ENCODE measurements at regions not wholly inside any gene's neighbourhood (a gene's known extent, or its start where the extent isn't known, plus 50 kb on each side); places are given as distances from the start of the nearest gene placed in this dataset.

GRCh38 chr11:19530505-19530904 is 182.1 kb upstream of the NAV2 start:
- H2AK5ac ChIP-seq (ENCODE audit: low read depth, low read length) = no peak overlapping the region
- no peak overlapping the region for H3K23ac ChIP-seq (ENCODE audit: low read depth, low read length, poor library complexity)
- no peak overlapping the region for H4K8ac ChIP-seq (ENCODE audit: low read depth, low read length)
- no peak overlapping the region for H2BK12ac ChIP-seq (ENCODE audit: low read length)
- peaks cover 6 to 23% of the 10 kb centered on the region in 2 donors for H3K4me1 ChIP-seq (ENCODE audit: control insufficient read depth in 2 of 2, insufficient read depth in 1 of 2, low read depth in 1 of 2, low read length in 2 of 2)
- H3K14ac ChIP-seq (ENCODE audit: low read length) = no peak overlapping the region
- H2BK120ac ChIP-seq (ENCODE audit: low read depth, low read length) = no peak overlapping the region
- H4K91ac ChIP-seq (ENCODE audit: low read depth, low read length, poor library complexity) = no peak overlapping the region
- no peaks in the 10 kb centered on the region for H3K79me1 ChIP-seq (ENCODE audit: low read depth, low read length)
- DNase-seq (ENCODE audit: low spot score) = no peak
- no peak overlapping the region for H3K18ac ChIP-seq (ENCODE audit: low read length)
- H3K9ac ChIP-seq (ENCODE audit: low read depth, low read length, poor library complexity) = no peak overlapping the region
- H3K4me2 ChIP-seq (ENCODE audit: insufficient read depth, low read length, poor library complexity, severe bottlenecking) = no peak overlapping the region
- H3K4me3 ChIP-seq (ENCODE audit: low read length in 2 of 2) = no peak overlapping the region
- no peak overlapping the region for H3K27ac ChIP-seq (replicated peaks; ENCODE audit: low read length)
- no peaks in the 10 kb centered on the region for H3K27me3 ChIP-seq (ENCODE audit: control insufficient read depth in 3 of 3, insufficient read depth in 3 of 3, low read depth in 1 of 3, low read length in 3 of 3)
- H3K4ac ChIP-seq (ENCODE audit: low read length) = no peak overlapping the region
- H2BK5ac ChIP-seq (ENCODE audit: low read length) = no peak overlapping the region
- H3K36me3 ChIP-seq (replicated peaks in 1 of 2; ENCODE audit: control insufficient read depth in 2 of 2, insufficient read depth in 2 of 2, low read length in 2 of 2) = no peaks in the 10 kb centered on the region
- no peaks in the 10 kb centered on the region for H3K9me3 ChIP-seq (replicated peaks in 1 of 2; ENCODE audit: control insufficient read depth in 2 of 2, insufficient read depth in 1 of 2, low read depth in 1 of 2, low read length in 2 of 2)
- WGBS, 2 donors (ENCODE audit: extremely low coverage in 2 of 2, insufficient read length in 2 of 2, insufficient replicate concordance in 1 of 2) = no CpG with 5 or more reads among the region's 7 CpGs
- no peak overlapping the region for H2BK15ac ChIP-seq (ENCODE audit: low read length)
- no peak overlapping the region for H2AFZ ChIP-seq (ENCODE audit: low read length)

- Histone ChIP-seq H2BK5ac (ENCODE audit: low read length) (no peak overlapping the region), H3K4ac (ENCODE audit: low read length) (no peak overlapping the region), H3K9me3 (replicated peaks in 1 of 2; ENCODE audit: control insufficient read depth in 2 of 2, insufficient read depth in 1 of 2, low read depth in 1 of 2, low read length in 2 of 2) (no peaks in the 10 kb centered on the region), H2AFZ (ENCODE audit: low read length) (no peak overlapping the region), H2BK15ac (ENCODE audit: low read length) (no peak overlapping the region), H3K27me3 (ENCODE audit: control insufficient read depth in 3 of 3, insufficient read depth in 3 of 3, low read depth in 1 of 3, low read length in 3 of 3) (no peaks in the 10 kb centered on the region), H2BK120ac (ENCODE audit: low read depth, low read length) (no peak overlapping the region), H3K36me3 (replicated peaks in 1 of 2; ENCODE audit: control insufficient read depth in 2 of 2, insufficient read depth in 2 of 2, low read length in 2 of 2) (no peaks in the 10 kb centered on the region), H3K9ac (ENCODE audit: low read depth, low read length, poor library complexity) (no peak overlapping the region), H3K23ac (ENCODE audit: low read depth, low read length, poor library complexity) (no peak overlapping the region), H3K14ac (ENCODE audit: low read length) (no peak overlapping the region), H3K18ac (ENCODE audit: low read length) (no peak overlapping the region), H3K4me2 (ENCODE audit: insufficient read depth, low read length, poor library complexity, severe bottlenecking) (no peak overlapping the region), H3K4me1 (ENCODE audit: control insufficient read depth in 2 of 2, insufficient read depth in 1 of 2, low read depth in 1 of 2, low read length in 2 of 2) (peaks cover 8 to 36% of the 10 kb centered on the region in 2 donors), H3K4me3 (ENCODE audit: low read length in 2 of 2) (no peak overlapping the region), H2AK5ac (ENCODE audit: low read depth, low read length) (no peak overlapping the region), H4K8ac (ENCODE audit: low read depth, low read length) (no peak overlapping the region), H4K91ac (ENCODE audit: low read depth, low read length, poor library complexity) (no peak overlapping the region), H2BK12ac (ENCODE audit: low read length) (no peak overlapping the region), H3K79me1 (ENCODE audit: low read depth, low read length) (no peaks in the 10 kb centered on the region), H3K27ac (replicated peaks; ENCODE audit: low read length) (no peak overlapping the region)
- no peak for DNase-seq (ENCODE audit: low spot score)
- no CpG with 5 or more reads among the region's 2 CpGs for WGBS, 2 donors (ENCODE audit: extremely low coverage in 2 of 2, insufficient read length in 2 of 2, insufficient replicate concordance in 1 of 2)
Measured at GRCh38 chr11:19526119-19526518, 186.5 kb upstream of the NAV2 start.

- no peak overlapping the region for H3K9ac ChIP-seq (ENCODE audit: low read depth, low read length, poor library complexity)
- H3K36me3 ChIP-seq (replicated peaks in 1 of 2; ENCODE audit: control insufficient read depth in 2 of 2, insufficient read depth in 2 of 2, low read length in 2 of 2) = no peaks in the 10 kb centered on the region
- peaks cover 8 to 36% of the 10 kb centered on the region in 2 donors for H3K4me1 ChIP-seq (ENCODE audit: control insufficient read depth in 2 of 2, insufficient read depth in 1 of 2, low read depth in 1 of 2, low read length in 2 of 2)
- no peak overlapping the region for H3K23ac ChIP-seq (ENCODE audit: low read depth, low read length, poor library complexity)
- H3K18ac ChIP-seq (ENCODE audit: low read length) = no peak overlapping the region
- H3K4me2 ChIP-seq (ENCODE audit: insufficient read depth, low read length, poor library complexity, severe bottlenecking) = no peak overlapping the region
- no peak overlapping the region for H3K4ac ChIP-seq (ENCODE audit: low read length)
- no peaks in the 10 kb centered on the region for H3K27me3 ChIP-seq (ENCODE audit: control insufficient read depth in 3 of 3, insufficient read depth in 3 of 3, low read depth in 1 of 3, low read length in 3 of 3)
- no peak overlapping the region for H4K91ac ChIP-seq (ENCODE audit: low read depth, low read length, poor library complexity)
- no peak overlapping the region for H2BK15ac ChIP-seq (ENCODE audit: low read length)
- H2BK120ac ChIP-seq (ENCODE audit: low read depth, low read length) = no peak overlapping the region
- H3K14ac ChIP-seq (ENCODE audit: low read length) = no peak overlapping the region
- no peak overlapping the region for H2BK12ac ChIP-seq (ENCODE audit: low read length)
- WGBS, 2 donors (ENCODE audit: extremely low coverage in 2 of 2, insufficient read length in 2 of 2, insufficient replicate concordance in 1 of 2) = no CpG with 5 or more reads among the region's 5 CpGs
- H3K9me3 ChIP-seq (replicated peaks in 1 of 2; ENCODE audit: control insufficient read depth in 2 of 2, insufficient read depth in 1 of 2, low read depth in 1 of 2, low read length in 2 of 2) = no peaks in the 10 kb centered on the region
- H3K4me3 ChIP-seq (ENCODE audit: low read length in 2 of 2) = no peak overlapping the region
- DNase-seq (ENCODE audit: low spot score) = no peak
- H2AK5ac ChIP-seq (ENCODE audit: low read depth, low read length) = no peak overlapping the region
- no peak overlapping the region for H2AFZ ChIP-seq (ENCODE audit: low read length)
- H3K27ac ChIP-seq (replicated peaks; ENCODE audit: low read length) = no peak overlapping the region
- no peak overlapping the region for H2BK5ac ChIP-seq (ENCODE audit: low read length)
- H3K79me1 ChIP-seq (ENCODE audit: low read depth, low read length) = no peaks in the 10 kb centered on the region
- no peak overlapping the region for H4K8ac ChIP-seq (ENCODE audit: low read depth, low read length)
Measured at GRCh38 chr11:19525714-19526113, 186.9 kb upstream of the NAV2 start.

GRCh38 chr11:19525276-19525675 is 187.4 kb upstream of the NAV2 start:
- H4K8ac ChIP-seq (ENCODE audit: low read depth, low read length) = no peak overlapping the region
- no peak overlapping the region for H2AK5ac ChIP-seq (ENCODE audit: low read depth, low read length)
- no peak overlapping the region for H2BK12ac ChIP-seq (ENCODE audit: low read length)
- no peak for DNase-seq (ENCODE audit: low spot score)
- no peak overlapping the region for H2AFZ ChIP-seq (ENCODE audit: low read length)
- no peak overlapping the region for H3K23ac ChIP-seq (ENCODE audit: low read depth, low read length, poor library complexity)
- H3K14ac ChIP-seq (ENCODE audit: low read length) = no peak overlapping the region
- no peak overlapping the region for H3K18ac ChIP-seq (ENCODE audit: low read length)
- no peaks in the 10 kb centered on the region for H3K79me1 ChIP-seq (ENCODE audit: low read depth, low read length)
- no peaks in the 10 kb centered on the region for H3K27me3 ChIP-seq (ENCODE audit: control insufficient read depth in 3 of 3, insufficient read depth in 3 of 3, low read depth in 1 of 3, low read length in 3 of 3)
- H4K91ac ChIP-seq (ENCODE audit: low read depth, low read length, poor library complexity) = no peak overlapping the region
- no peak overlapping the region for H3K4me3 ChIP-seq (ENCODE audit: low read length in 2 of 2)
- no CpG with 5 or more reads among the region's 7 CpGs for WGBS, 2 donors (ENCODE audit: extremely low coverage in 2 of 2, insufficient read length in 2 of 2, insufficient replicate concordance in 1 of 2)
- no peak overlapping the region for H3K9ac ChIP-seq (ENCODE audit: low read depth, low read length, poor library complexity)
- H2BK15ac ChIP-seq (ENCODE audit: low read length) = no peak overlapping the region
- no peak overlapping the region for H2BK5ac ChIP-seq (ENCODE audit: low read length)
- peaks cover 11 to 36% of the 10 kb centered on the region in 2 donors for H3K4me1 ChIP-seq (ENCODE audit: control insufficient read depth in 2 of 2, insufficient read depth in 1 of 2, low read depth in 1 of 2, low read length in 2 of 2)
- H3K36me3 ChIP-seq (replicated peaks in 1 of 2; ENCODE audit: control insufficient read depth in 2 of 2, insufficient read depth in 2 of 2, low read length in 2 of 2) = peaks cover 0 to 2% of the 10 kb centered on the region in 2 donors
- H3K27ac ChIP-seq (replicated peaks; ENCODE audit: low read length) = no peak overlapping the region
- H3K9me3 ChIP-seq (replicated peaks in 1 of 2; ENCODE audit: control insufficient read depth in 2 of 2, insufficient read depth in 1 of 2, low read depth in 1 of 2, low read length in 2 of 2) = no peaks in the 10 kb centered on the region
- no peak overlapping the region for H2BK120ac ChIP-seq (ENCODE audit: low read depth, low read length)
- no peak overlapping the region for H3K4me2 ChIP-seq (ENCODE audit: insufficient read depth, low read length, poor library complexity, severe bottlenecking)
- H3K4ac ChIP-seq (ENCODE audit: low read length) = no peak overlapping the region

All from neuronal stem cell (in vitro differentiated cells).